HG02798 (cell line): ENCODE measurements at regions not wholly inside any gene's neighbourhood (a gene's known extent, or its start where the extent isn't known, plus 50 kb on each side); places are given as distances from the start of the nearest gene placed in this dataset.
"Not testable (repeated sequence)": the region's sequence is repeated elsewhere in the genome, so short reads cannot be mapped to it uniquely, and the experiment has no call there.

Experiments
- ATAC-seq: cut with Tn5 transposase; IDR thresholded peaks from one replicate; pipeline ENCODE4 v1.9.1; 2021; ENCODE audit warnings: mild to moderate bottlenecking; ENCODE audit not compliant: unreplicated experiment, poor library complexity

- no peak for ATAC-seq
Measured at GRCh38 chr2:21194147-21194546, 70.4 kb downstream of the TDRD15 start.

GRCh38 chr2:21194858-21195271 lies 71.1 kb downstream of the TDRD15 start:
- no peak for ATAC-seq

- ATAC-seq: no peak
Measured at GRCh38 chr2:21195326-21195725, 71.6 kb downstream of the TDRD15 start.

GRCh38 chr2:21198637-21199036 lies 74.9 kb downstream of the TDRD15 start:
- ATAC-seq: no peak

GRCh38 chr2:21203976-21204375 lies 80.2 kb downstream of the TDRD15 start:
- ATAC-seq: no peak

- ATAC-seq: not testable (repeated sequence)
Measured at GRCh38 chr2:21214085-21214484, 90.3 kb downstream of the TDRD15 start.

- ATAC-seq: no peak
Measured at GRCh38 chr2:21217442-21217841, 93.7 kb downstream of the TDRD15 start.

GRCh38 chr2:21220930-21221329 lies 97.2 kb downstream of the TDRD15 start:
- no peak for ATAC-seq

- ATAC-seq: no peak
Measured at GRCh38 chr2:21223618-21224017, 99.8 kb downstream of the TDRD15 start.

GRCh38 chr2:21228041-21228895 lies 104.5 kb downstream of the TDRD15 start:
- ATAC-seq: no peak

GRCh38 chr2:21229302-21229701 lies 105.5 kb downstream of the TDRD15 start:
- ATAC-seq: no peak

GRCh38 chr2:21230140-21230539 lies 106.4 kb downstream of the TDRD15 start:
- ATAC-seq: no peak

GRCh38 chr2:21231985-21232384 lies 108.2 kb downstream of the TDRD15 start:
- no peak for ATAC-seq

GRCh38 chr2:21233194-21233593 lies 109.4 kb downstream of the TDRD15 start:
- no peak for ATAC-seq

GRCh38 chr2:21234001-21234400 lies 110.2 kb downstream of the TDRD15 start:
- no peak for ATAC-seq

- ATAC-seq: no peak
Measured at GRCh38 chr2:21234464-21235120, 110.8 kb downstream of the TDRD15 start.

- ATAC-seq: not testable (repeated sequence)
Measured at GRCh38 chr2:21239749-21240148, 116.0 kb downstream of the TDRD15 start.

- no peak for ATAC-seq
Measured at GRCh38 chr2:21244161-21244560, 120.4 kb downstream of the TDRD15 start.

- no peak for ATAC-seq
Measured at GRCh38 chr2:21245565-21245964, 121.8 kb downstream of the TDRD15 start.

GRCh38 chr2:21249367-21249766 lies 125.6 kb downstream of the TDRD15 start:
- ATAC-seq: no peak

- no peak for ATAC-seq
Measured at GRCh38 chr2:21250673-21251072, 126.9 kb downstream of the TDRD15 start.
